Mammary epithelial cell (primary cell): ENCODE measurements at regions not wholly inside any gene's neighbourhood (a gene's known extent, or its start where the extent isn't known, plus 50 kb on each side); places are given as distances from the start of the nearest gene placed in this dataset.

ENCODE experiments used
- EZH2 ChIP-seq: IDR thresholded peaks from 2 replicates; pipeline ENCODE4 v1.6.1; 2012; ENCODE audit warnings: low read length, inconsistent platforms, borderline replicate concordance
- TF ChIP-seq, protein P1 (sequence below), 2 donors: IDR thresholded peaks in 1 of 2; conservative IDR thresholded peaks in 1 of 2; 2 replicates each; pipeline ENCODE4 v1.5.1; 2011 to 2012; ENCODE audit warnings: inconsistent platforms in 2 of 2, low read length in 2 of 2, mild to moderate bottlenecking in 2 of 2, control low read depth in 1 of 2, low read depth in 1 of 2; ENCODE audit not compliant: insufficient read depth in 1 of 2; ENCODE audit errors: extremely low read depth in 1 of 2

DNA sequence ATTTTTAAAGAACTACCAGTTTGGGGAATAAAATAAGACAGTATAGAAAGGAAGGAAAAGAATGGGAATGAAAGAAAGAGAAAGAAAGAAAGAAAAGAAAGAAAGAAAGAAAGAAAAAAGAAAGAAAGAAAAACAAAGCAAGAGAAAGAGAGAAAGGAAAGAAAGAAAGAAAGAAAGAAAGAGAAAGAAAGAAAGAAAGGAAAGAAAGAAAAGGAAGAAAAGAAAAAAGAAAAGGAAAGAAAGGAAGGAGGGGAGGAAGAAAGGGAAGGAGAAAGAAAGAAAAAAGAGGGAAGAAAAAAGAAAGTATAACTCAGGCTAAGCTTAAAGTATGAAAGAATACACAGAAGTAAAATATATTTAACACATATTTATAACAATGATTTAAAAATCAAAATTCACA lies 51.0 kb upstream of the FGF10 start:
- TF ChIP-seq, protein P1, sequence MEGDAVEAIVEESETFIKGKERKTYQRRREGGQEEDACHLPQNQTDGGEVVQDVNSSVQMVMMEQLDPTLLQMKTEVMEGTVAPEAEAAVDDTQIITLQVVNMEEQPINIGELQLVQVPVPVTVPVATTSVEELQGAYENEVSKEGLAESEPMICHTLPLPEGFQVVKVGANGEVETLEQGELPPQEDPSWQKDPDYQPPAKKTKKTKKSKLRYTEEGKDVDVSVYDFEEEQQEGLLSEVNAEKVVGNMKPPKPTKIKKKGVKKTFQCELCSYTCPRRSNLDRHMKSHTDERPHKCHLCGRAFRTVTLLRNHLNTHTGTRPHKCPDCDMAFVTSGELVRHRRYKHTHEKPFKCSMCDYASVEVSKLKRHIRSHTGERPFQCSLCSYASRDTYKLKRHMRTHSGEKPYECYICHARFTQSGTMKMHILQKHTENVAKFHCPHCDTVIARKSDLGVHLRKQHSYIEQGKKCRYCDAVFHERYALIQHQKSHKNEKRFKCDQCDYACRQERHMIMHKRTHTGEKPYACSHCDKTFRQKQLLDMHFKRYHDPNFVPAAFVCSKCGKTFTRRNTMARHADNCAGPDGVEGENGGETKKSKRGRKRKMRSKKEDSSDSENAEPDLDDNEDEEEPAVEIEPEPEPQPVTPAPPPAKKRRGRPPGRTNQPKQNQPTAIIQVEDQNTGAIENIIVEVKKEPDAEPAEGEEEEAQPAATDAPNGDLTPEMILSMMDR (conservative IDR thresholded peaks at IDR 0.05 in 1 of 2, IDR thresholded peaks at IDR 0.05 in 1 of 2; ENCODE audit: extremely low read depth in 1 of 2, insufficient read depth in 1 of 2, low read depth in 1 of 2, low read length in 2 of 2), result no peak
- TF ChIP-seq EZH2, result no peak
